ENCODE measurements at regions not wholly inside any gene's neighbourhood (a gene's known extent, or its start where the extent isn't known, plus 50 kb on each side); places are given as distances from the start of the nearest gene placed in this dataset.

- no peak for TF ChIP-seq PPARA (CRISPR knock-in tag; IDR thresholded peaks at IDR 0.05; ENCODE audit: borderline replicate concordance)
- no peak for TF ChIP-seq ZFP3 (CRISPR knock-in tag; IDR thresholded peaks at IDR 0.05)
- no peak for TF ChIP-seq ZNF8 (CRISPR knock-in tag; IDR thresholded peaks at IDR 0.05)
- no peak for TF ChIP-seq TCF4 (CRISPR knock-in tag; IDR thresholded peaks at IDR 0.05; ENCODE audit: borderline replicate concordance)
- no peak for TF ChIP-seq CREB5 (CRISPR knock-in tag; IDR thresholded peaks at IDR 0.05; ENCODE audit: low read depth)
- TF ChIP-seq PATZ1 (CRISPR knock-in tag; IDR thresholded peaks at IDR 0.05; ENCODE audit: borderline replicate concordance) = no peak
- TF ChIP-seq GLIS3 (CRISPR knock-in tag; IDR thresholded peaks at IDR 0.05) = no peak
- TF ChIP-seq OSR1 (CRISPR knock-in tag; IDR thresholded peaks at IDR 0.05) = no peak
- no peak for TF ChIP-seq RARB (CRISPR knock-in tag; IDR thresholded peaks at IDR 0.05)
- no peak for TF ChIP-seq BACH2 (CRISPR knock-in tag; IDR thresholded peaks at IDR 0.05; ENCODE audit: borderline replicate concordance)
- TF ChIP-seq ISL1 (CRISPR knock-in tag; IDR thresholded peaks at IDR 0.05) = no peak
- no peak for TF ChIP-seq CSRNP3 (CRISPR knock-in tag; IDR thresholded peaks at IDR 0.05)
- TF ChIP-seq SNAI2 (CRISPR knock-in tag; IDR thresholded peaks at IDR 0.05) = no peak
- no peak for TF ChIP-seq CSDC2 (CRISPR knock-in tag; IDR thresholded peaks at IDR 0.05)
- no peak for TF ChIP-seq POU6F1 (CRISPR knock-in tag; IDR thresholded peaks at IDR 0.05; ENCODE audit: borderline replicate concordance, low read depth)
- no peak for TF ChIP-seq ZNF565 (CRISPR knock-in tag; conservative IDR thresholded peaks at IDR 0.05; ENCODE audit: low read depth)
- TF ChIP-seq ZNF70 (CRISPR knock-in tag; IDR thresholded peaks at IDR 0.05) = no peak
- no peak for TF ChIP-seq ESRRG (CRISPR knock-in tag; IDR thresholded peaks at IDR 0.05)
- ATAC-seq = no peak
Measured at GRCh38 chr6:48834706-48835105, 628.3 kb downstream of the MMUT start.

- ATAC-seq = no peak
- TF ChIP-seq SNAI2 (CRISPR knock-in tag; IDR thresholded peaks at IDR 0.05) (no peak), OSR1 (CRISPR knock-in tag; IDR thresholded peaks at IDR 0.05) (no peak), TCF4 (CRISPR knock-in tag; IDR thresholded peaks at IDR 0.05; ENCODE audit: borderline replicate concordance) (no peak), TOX (CRISPR knock-in tag; IDR thresholded peaks at IDR 0.05; ENCODE audit: borderline replicate concordance) (no peak), CSDC2 (CRISPR knock-in tag; IDR thresholded peaks at IDR 0.05) (no peak), ZFP3 (CRISPR knock-in tag; IDR thresholded peaks at IDR 0.05) (no peak)
Measured at GRCh38 chr6:48833916-48834315, 629.1 kb downstream of the MMUT start.

- peak; percentile 88 for ATAC-seq
- peak; percentile 80 for TF ChIP-seq ISL1 (CRISPR knock-in tag; IDR thresholded peaks at IDR 0.05)
- 0 out of 2 replicates have a peak, but pooled peaks have one; percentile 38 for TF ChIP-seq CSDC2 (CRISPR knock-in tag; IDR thresholded peaks at IDR 0.05)
- TF ChIP-seq GLIS3 (CRISPR knock-in tag; IDR thresholded peaks at IDR 0.05) = no peak
- TF ChIP-seq ZNF565 (CRISPR knock-in tag; conservative IDR thresholded peaks at IDR 0.05; ENCODE audit: low read depth) = no peak
Measured at GRCh38 chr6:48826901-48827701, 636.0 kb downstream of the MMUT start.

GRCh38 chr6:48826152-48826515 is 636.9 kb downstream of the MMUT start:
- TF ChIP-seq OSR1 (CRISPR knock-in tag; IDR thresholded peaks at IDR 0.05) (no peak), TSHZ2 (CRISPR knock-in tag; IDR thresholded peaks at IDR 0.05) (no peak), SNAI2 (CRISPR knock-in tag; IDR thresholded peaks at IDR 0.05) (no peak), ZNF70 (CRISPR knock-in tag; IDR thresholded peaks at IDR 0.05) (no peak), ZNF8 (CRISPR knock-in tag; IDR thresholded peaks at IDR 0.05) (no peak), TOX (CRISPR knock-in tag; IDR thresholded peaks at IDR 0.05; ENCODE audit: borderline replicate concordance) (no peak), GLIS3 (CRISPR knock-in tag; IDR thresholded peaks at IDR 0.05) (no peak)
- peak; percentile 17 for ATAC-seq

Data from SK-N-SH treated with all-trans-retinoic acid at 6 μM for 48 hours (cell line).